Activated B cell treated with CpG ODN at 0.5 μM for 24 hours (primary cell): ENCODE measurements at regions not wholly inside any gene's neighbourhood (a gene's known extent, or its start where the extent isn't known, plus 50 kb on each side); places are given as distances from the start of the nearest gene placed in this dataset.

Experiments
- ATAC-seq: fragments of 200-7000 bp; cut with Tn5 transposase; one replicate; pipeline ENCODE4 v1.10.0; 2021; ENCODE audit warnings: low read depth, mild to moderate bottlenecking, moderate library complexity
- CTCF ChIA-PET: fragments of 350-600 bp; sonication (Branson Sonifier 250); formaldehyde crosslinking; loops from one replicate; lab custom pipeline; 2021; ENCODE audit warnings: antibody characterized with exemption; lab: Charles Lee
- POLR2A ChIA-PET: fragments of 350-600 bp; sonication (Branson Sonifier 250); formaldehyde crosslinking; loops from one replicate; lab custom pipeline; 2021; ENCODE audit warnings: antibody characterized with exemption; lab: Charles Lee
- DNase-seq: peaks from one replicate; pipeline ENCODE4 v3.0.0; 2022
- H3K27ac Mint-ChIP-seq: one replicate; pipeline ENCODE4 v1.8.0; 2020; ENCODE audit warnings: mixed read lengths
- H3K27me3 Mint-ChIP-seq: one replicate; pipeline ENCODE4 v1.8.0; 2021; ENCODE audit warnings: mixed read lengths
- H3K36me3 Mint-ChIP-seq: one replicate; pipeline ENCODE4 v1.8.0; 2021; ENCODE audit warnings: low read depth, mixed read lengths
- H3K4me1 Mint-ChIP-seq: one replicate; pipeline ENCODE4 v1.8.0; 2021; ENCODE audit warnings: mixed read lengths
- H3K4me3 Mint-ChIP-seq: one replicate; pipeline ENCODE4 v1.8.0; 2020; ENCODE audit warnings: mild to moderate bottlenecking, mixed read lengths
- H3K9me3 Mint-ChIP-seq: one replicate; pipeline ENCODE4 v1.8.0; 2020; ENCODE audit warnings: mixed read lengths
- CTCF ChIP-seq: fragments of 200-600 bp; IDR thresholded peaks from one replicate; pipeline ENCODE4 v1.8.0; 2022; ENCODE audit warnings: antibody characterized with exemption, mild to moderate bottlenecking
- intact Hi-C: fragments of 100-400 bp; cut with micrococcal nuclease; formaldehyde crosslinking; loops from one replicate; pipeline ENCODE4 v1.15.1; 2024

GRCh38 chrX:137896123-137896522 is 330.2 kb downstream of the ZIC3 start:
- CTCF ChIA-PET: no interaction called here
- intact Hi-C loops: no loop called here
- Mint-ChIP-seq H3K27ac (no peak overlapping the region), H3K4me3 (no peak overlapping the region), H3K27me3 (no peaks in the 10 kb centered on the region), H3K9me3 (peaks cover 2% of the 10 kb centered on the region), H3K36me3 (no peaks in the 10 kb centered on the region), H3K4me1 (no peaks in the 10 kb centered on the region)
- ATAC-seq: no peak
- TF ChIP-seq CTCF: no peak
- DNase-seq: no peak
- POLR2A ChIA-PET: no interaction called here

GRCh38 chrX:137915466-137915865 is 349.5 kb downstream of the ZIC3 start:
- POLR2A ChIA-PET: no interaction called here

GRCh38 chrX:137916090-137916746 is 350.3 kb downstream of the ZIC3 start:
- DNase-seq (no peak), ATAC-seq (no peak)
- H3K9me3 Mint-ChIP-seq: no peaks in the 10 kb centered on the region
- ChIA-PET POLR2A (no interaction called here), CTCF (no interaction called here)
- no peak for TF ChIP-seq CTCF
- H3K27me3 Mint-ChIP-seq: no peaks in the 10 kb centered on the region
- H3K4me3 Mint-ChIP-seq: no peak overlapping the region
- intact Hi-C loops: no loop called here
- H3K36me3 Mint-ChIP-seq: no peaks in the 10 kb centered on the region
- H3K27ac Mint-ChIP-seq: no peak overlapping the region
- no peaks in the 10 kb centered on the region for H3K4me1 Mint-ChIP-seq

More at GRCh38 chrX:137915466-137915865, 349.5 kb downstream of the ZIC3 start:
- Mint-ChIP-seq H3K4me3 (no peak overlapping the region), H3K36me3 (no peaks in the 10 kb centered on the region), H3K4me1 (no peaks in the 10 kb centered on the region), H3K27ac (no peak overlapping the region), H3K27me3 (no peaks in the 10 kb centered on the region), H3K9me3 (no peaks in the 10 kb centered on the region)
- DNase-seq (no peak), ATAC-seq (no peak)
- no peak for TF ChIP-seq CTCF
- intact Hi-C loops: no loop called here
- CTCF ChIA-PET: no interaction called here

- H3K36me3 Mint-ChIP-seq: no peaks in the 10 kb centered on the region
- no peaks in the 10 kb centered on the region for H3K27me3 Mint-ChIP-seq
- intact Hi-C loops: no loop called here
- no peaks in the 10 kb centered on the region for H3K9me3 Mint-ChIP-seq
- no peaks in the 10 kb centered on the region for H3K4me1 Mint-ChIP-seq
- no peak overlapping the region for H3K27ac Mint-ChIP-seq
- ATAC-seq (no peak), DNase-seq (no peak)
- TF ChIP-seq CTCF: no peak
- ChIA-PET CTCF (no interaction called here), POLR2A (no interaction called here)
- no peak overlapping the region for H3K4me3 Mint-ChIP-seq
Measured at GRCh38 chrX:137926090-137926489, 360.2 kb downstream of the ZIC3 start.

GRCh38 chrX:137929951-137930350 is 364.0 kb downstream of the ZIC3 start:
- ChIA-PET POLR2A (no interaction called here), CTCF (no interaction called here)
- Mint-ChIP-seq H3K36me3 (no peaks in the 10 kb centered on the region), H3K4me3 (no peak overlapping the region), H3K4me1 (no peaks in the 10 kb centered on the region), H3K9me3 (no peaks in the 10 kb centered on the region), H3K27me3 (no peaks in the 10 kb centered on the region), H3K27ac (no peak overlapping the region)
- DNase-seq: no peak
- ATAC-seq: no peak
- intact Hi-C loops: no loop called here
- no peak for TF ChIP-seq CTCF
